Stimulated activated CD8-positive, alpha-beta memory T cell treated with anti-CD3 and anti-CD28 coated beads, Interleukin-7, amount 100 ng/mL, for 4 hours (primary cell): ENCODE measurements at regions not wholly inside any gene's neighbourhood (a gene's known extent, or its start where the extent isn't known, plus 50 kb on each side); places are given as distances from the start of the nearest gene placed in this dataset.
"Not testable (repeated sequence)": the region's sequence is repeated elsewhere in the genome, so short reads cannot be mapped to it uniquely, and the experiment has no call there.

Source experiments
- DNase-seq, 2 donors: peaks; one replicate each; pipeline ENCODE4 v3.0.0-alpha.2; 2020; ENCODE audit warnings: low read depth in 2 of 2

DNA sequence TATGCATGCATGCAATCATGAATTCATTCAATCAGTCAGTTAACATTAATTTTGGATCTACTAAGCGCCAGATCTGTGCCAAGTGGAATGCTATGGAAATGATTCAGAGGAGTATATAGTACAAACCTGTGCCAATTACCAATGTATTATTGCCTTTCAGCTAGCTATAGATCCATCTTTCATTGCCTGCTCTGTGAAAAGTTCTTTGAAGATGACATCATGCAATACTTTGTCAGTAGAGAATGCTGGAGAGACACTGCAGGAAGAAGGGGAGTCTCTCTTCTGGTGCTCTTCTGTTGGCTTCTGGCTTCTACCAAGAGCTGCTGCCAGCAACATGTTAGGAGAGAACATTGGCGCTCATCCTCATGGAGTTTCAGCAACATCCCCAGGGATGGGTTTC lies 81.0 kb upstream of the LMCD1 start:
- DNase-seq: no peak

DNA sequence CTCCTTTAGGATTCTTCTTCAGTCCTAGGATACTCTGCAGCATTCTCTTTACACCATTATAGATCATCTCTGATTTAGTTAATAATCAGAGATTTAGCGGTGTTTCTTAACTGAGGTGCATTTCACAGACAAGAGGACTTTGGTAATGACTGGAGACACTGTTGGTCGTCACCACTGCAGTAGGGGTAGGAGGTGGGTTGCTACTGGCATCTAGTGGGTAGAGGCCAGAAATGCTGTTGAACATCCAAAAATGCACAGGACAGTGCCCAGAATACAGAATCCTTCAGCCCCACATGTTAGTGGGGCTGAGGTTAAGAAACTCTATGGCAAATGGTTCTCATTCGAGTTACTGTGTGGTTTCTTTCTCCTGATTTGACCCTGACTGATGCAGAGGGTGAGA lies 80.4 kb upstream of the LMCD1 start:
- no peak for DNase-seq

DNA sequence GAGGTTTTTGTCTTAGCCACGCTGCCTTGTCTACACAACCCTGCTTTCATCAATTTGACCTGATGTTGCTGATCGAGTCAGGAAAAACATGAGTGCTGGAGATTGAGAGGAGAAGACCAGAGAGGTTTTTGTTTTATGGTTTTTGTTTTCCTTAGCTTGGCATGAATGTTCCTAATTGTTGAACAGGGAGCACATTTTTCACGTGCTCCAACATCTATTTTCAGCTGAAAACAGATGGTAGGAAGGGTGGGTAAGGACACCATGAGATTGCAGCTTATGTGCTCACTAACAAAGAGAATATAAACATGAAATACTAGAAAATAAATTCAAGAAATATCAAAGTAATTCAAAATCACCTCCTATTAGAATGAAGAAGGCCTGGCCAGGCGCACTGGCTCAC lies 79.9 kb upstream of the LMCD1 start:
- no peak for DNase-seq

DNA sequence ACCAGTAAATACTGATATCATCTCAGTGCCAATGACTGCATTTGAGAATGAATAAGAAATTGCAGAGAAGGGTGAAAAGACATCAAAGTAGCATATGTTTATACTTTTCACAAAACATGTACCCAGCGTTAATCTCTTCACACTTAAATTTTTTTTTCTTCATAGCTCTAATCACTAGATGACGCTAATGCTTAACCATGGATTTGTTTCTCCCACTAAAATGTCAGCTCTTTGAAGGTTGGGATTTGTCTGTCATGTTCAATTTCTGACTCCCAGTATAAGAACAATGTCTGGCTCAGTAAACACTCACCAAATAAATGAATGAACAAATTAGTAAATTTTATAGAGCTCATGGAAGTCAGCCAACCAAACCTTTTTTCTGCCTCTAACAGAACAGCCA lies 78.3 kb upstream of the LMCD1 start:
- no peak for DNase-seq

DNA sequence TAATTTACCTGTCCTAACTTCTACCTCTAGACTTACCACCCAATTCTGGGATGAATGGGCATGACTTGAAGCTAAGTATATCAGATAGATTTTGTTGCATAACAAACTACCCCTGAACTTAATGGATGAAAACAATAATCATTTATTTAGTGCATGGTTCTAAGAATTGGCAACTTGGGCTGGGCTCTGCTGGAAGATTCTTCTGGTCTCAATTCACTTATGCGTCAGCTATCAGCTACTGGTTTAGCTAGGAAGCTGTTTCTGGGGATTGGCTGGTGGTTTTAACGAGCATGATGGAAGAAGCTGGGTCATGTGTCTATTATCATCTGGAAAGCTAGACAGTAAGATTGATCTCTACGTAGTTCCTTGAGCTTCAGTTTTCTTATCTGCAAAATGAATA lies 77.3 kb upstream of the LMCD1 start:
- no peak for DNase-seq

DNA sequence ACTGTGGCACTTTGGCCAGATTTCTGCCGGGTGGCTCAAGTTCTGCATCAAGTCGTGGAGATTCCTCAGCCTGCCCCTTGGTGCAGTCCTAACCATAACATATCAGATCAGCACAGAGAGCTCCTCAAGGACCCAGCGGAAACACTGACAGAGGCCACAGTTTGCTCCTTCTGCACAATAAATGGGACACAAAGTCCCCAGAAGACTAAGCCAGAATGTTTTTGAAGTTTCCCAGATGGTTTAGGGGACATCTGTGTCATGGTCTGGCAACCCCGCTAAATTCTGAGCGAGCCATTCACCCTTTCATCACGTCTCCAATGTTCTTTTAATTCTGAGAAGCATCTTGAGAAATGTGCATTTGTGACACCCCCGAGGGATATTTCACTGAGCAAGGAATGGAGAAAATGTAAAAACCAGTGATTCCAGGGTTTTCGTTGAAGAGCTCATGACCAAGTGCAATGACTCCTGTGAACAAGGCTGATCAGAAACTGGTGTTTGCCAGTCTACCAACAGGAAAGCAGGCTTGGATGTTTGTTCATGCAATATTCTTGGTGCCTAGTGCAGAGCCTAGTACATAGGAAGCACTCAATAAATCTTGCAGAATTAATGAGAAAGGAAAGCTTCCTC lies 64.8 kb upstream of the LMCD1 start:
- no peak for DNase-seq

DNA sequence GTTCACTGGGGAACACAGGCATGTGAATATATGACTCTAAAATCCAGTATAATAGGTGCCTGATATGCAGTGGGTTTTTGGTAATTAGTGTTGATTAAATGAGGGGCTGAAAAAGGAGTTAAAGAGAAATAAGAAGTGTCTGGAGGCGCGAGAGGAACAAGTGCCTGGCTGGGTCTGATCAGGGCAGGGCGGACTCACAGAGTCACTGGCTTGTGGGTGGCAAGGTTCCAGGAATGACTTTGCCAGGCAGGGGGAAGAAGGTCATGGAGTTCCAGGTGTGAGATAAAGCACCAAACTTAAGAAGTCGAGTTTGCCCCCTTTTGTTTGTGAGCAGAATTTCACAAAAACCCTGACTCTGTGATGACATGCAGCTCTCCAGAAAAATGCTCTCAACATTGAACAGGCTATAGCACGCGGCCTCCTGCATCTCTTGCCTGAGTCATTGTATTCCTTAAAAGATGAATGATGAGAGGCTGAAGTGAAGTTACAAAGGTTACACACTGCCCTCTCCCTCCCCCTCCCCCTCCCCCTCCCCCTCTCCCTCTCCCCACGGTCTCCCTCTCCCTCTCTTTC lies 63.0 kb upstream of the LMCD1 start:
- DNase-seq: no peak

DNA sequence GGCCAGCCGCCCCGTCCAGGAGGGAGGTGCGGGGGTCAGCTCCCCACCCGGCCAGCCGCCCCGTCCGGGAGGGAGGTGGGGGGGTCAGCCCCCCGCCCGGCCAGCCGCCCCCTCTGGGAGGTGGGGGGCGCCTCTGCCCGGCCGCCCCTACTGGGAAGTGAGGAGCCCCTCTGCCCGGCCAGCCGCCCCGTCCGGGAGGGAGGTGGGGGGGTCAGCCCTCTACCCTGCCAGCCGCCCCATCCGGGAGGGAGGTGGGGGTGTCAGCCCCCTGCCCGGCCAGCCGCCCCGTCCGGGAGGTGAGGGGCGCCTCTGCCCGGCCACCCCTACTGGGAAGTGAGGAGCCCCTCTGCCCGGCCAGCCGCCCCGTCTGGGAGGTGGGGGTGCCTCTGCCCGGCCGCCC lies 61.5 kb upstream of the LMCD1 start:
- not testable (repeated sequence) for DNase-seq

DNA sequence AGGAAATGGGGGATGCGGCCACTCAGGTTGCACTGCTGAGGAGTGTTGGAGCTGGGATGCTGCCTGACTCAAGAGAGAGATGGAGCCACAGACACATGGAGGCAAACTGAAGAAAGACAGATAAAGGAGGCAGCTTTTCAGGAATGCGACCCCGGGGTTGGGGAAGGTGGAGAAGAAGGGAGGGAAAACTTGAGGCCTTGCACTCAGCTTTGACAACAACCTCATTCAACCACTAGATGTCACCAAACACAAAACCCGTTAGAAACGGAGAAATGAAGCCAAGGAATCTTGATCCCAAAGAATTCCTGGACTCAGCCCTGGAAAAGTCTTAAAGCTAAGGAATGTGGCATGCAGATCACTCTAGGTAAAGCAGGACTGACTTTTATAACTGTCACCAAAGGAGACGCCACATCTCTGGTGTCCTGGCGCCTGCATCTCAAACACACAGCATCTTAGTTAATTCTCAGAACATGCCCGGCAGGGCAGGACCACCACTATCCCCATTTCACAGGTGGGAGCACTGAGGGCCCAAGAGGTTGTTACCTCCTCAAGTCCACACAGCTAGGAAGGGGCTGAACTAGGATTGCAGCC lies 59.6 kb upstream of the LMCD1 start:
- DNase-seq: no peak

DNA sequence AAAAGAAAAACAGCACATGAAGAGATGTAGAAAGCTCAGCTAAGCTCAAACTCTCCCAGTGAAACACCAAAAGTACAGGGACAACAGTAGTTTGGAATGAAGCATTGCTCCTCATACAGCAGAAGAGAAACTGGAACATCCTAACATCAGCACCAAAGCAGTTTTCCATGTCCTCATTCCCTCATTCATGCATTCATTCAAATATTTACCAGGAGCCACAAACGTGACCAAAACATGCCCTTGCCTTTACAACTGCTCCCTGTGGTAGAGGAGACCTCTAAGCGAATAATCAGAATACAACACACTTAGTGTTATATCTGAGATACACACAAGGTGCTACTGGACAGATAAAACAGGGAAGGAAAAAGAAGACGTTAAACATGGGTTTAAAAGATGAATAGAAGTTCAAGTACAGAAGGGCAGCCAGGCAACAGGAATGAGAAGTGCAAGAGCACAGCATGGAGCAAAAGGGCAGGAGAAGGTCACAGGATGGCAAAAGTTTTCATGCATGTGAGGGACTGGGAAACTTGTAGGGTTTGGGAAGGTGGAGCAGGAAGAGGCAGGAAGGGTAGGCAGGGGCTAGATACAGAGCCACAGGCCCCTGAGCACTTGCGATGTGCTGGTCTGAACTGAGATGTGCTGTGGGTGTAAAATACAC lies 58.5 kb upstream of the LMCD1 start:
- no peak for DNase-seq

DNA sequence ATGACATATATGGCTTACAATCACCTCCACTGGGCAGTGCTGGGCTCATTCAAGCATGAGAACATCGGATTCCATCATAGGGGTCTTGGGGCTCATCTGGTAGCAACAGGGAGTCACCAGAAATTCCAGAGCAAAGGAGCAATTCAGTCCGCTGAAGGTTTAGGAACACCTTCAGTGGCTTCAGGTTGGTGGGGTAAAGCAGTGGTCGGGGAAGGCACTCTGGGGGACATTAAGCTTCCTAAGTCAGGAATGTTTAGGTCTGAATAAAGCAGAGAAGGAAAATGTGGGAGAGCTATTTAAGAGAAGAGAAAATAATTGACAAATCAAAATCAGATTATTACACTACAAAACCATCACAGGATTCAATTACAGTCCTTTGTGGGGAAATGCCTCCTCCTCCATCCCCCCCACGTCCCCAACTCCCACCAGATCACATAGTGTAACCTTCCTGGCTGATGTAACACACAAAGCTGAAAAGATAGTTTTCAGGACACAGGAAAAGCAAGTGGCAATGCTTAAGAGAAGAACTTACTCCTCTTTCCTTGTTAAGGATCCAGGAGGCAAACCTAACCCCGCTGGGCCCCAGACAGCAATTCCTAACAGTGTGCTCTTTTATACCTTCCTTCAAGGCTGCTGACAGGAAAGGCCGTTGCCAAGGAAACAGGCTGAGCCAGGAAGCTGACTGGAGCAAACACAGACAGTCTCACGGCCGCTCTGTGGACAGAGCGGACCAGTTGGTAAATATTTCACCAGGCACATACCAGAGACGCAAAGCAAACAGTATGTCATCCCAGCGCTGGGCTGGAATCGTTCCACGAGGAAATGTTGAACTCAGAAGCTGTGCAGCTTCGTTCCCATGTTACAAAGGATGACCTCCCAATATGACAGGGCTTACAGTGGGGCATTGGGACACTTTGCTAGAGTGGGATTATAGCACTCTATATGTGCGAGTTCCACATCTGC lies 57.5 kb upstream of the LMCD1 start:
- no peak for DNase-seq

DNA sequence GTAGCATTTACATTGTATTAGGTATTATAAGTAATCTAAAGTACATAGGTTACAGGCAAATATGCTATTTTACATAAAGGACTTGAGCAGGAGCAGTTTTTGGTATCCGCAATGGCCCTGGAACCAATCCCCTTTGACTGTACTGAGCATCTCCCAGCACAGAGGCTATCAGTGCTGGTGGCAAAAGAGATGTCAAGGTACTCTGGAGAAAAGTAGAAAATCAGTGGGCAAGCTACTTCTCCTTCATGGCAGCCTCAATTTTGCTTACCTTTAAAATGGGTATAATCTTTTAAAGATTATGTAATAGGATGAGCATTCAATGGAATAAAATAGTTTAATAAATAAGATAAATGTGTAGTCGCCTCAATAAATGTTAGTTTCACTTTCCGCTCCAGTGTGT lies 56.7 kb upstream of the LMCD1 start:
- DNase-seq: no peak

DNA sequence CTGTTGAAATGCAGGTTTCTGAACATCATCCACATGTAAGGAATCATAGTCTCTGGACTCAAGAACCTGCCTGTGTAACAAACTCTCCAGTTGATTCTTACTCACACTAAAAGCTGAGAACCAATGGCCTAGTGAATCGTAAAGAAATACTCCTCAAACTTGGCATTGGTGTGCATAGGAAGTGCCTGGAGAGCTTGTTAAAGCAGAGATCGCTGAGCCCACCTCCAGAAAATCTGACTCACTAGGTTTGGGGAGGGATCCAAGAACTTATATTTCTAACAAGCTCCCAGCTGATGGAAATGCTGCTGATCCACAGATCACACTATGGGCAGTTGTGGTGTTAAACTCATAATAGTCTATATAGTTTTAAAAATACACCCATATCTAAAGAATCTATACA lies 55.8 kb upstream of the LMCD1 start:
- DNase-seq: no peak

DNA sequence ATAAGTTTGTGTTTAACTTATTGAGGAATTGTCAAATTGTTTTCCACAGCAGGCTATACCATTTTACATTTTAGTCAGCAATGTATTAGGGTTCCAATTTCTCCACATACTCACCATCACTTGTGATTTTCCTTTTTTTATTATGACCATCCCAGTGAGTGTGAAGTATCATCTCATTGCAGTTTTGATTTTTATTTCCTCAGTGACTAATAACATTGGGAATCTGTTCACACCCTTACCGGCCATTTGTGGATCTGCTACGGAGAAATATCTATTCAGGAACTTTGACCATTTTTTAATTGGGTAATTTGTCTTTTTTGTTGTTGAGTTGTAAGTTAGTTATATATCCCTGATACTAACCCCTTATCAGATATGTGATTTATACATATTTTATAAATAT lies 54.8 kb upstream of the LMCD1 start:
- DNase-seq: no peak

DNA sequence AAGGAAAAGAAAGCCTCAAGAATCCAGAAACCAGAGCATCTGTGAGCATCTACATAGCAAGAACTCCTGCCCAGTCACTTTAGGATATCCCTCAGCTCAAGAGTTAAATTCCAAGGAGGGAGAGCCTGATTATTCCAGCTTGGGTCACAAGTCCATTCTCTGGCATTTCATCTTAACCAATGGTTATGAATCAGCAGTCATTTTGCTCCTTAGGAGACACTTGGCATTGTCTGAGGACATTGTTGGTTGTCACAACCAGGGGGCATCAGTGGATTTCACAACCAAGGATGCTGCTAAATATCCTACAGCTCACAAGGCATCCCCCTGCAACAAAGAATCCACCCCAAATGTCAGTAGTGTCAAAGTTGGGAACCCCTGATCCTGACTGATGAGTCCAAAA lies 51.0 kb upstream of the LMCD1 start:
- no peak for DNase-seq

DNA sequence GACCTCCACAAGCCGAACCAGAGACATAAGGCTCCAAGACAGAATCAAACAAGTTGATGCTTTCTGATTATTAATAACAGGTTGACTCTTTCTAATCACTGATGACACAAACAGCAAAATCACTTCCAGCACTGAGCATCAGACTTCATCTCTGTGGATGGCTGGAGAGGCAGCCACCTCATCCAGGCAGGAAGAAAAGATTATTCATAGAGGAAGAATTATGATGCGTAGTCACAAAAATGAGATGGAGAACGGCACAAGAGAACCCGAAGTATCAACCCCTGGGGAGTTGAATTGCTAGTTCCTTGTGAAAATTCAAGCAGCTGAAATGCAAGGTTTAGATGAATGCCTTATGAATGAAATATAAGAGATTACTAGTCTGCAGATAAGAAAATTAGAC lies 49.9 kb upstream of the LMCD1 start:
- no peak for DNase-seq
